Activated CD4-positive, alpha-beta memory T cell treated with anti-CD3 and anti-CD28 coated beads for 36 hours (primary cell): ENCODE measurements at regions not wholly inside any gene's neighbourhood (a gene's known extent, or its start where the extent isn't known, plus 50 kb on each side); places are given as distances from the start of the nearest gene placed in this dataset.

Source experiments
- CTCF ChIA-PET: fragments of 350-600 bp; sonication (Branson Sonifier 250); formaldehyde crosslinking; loops from one replicate; lab custom pipeline; 2021; ENCODE audit warnings: antibody characterized with exemption, inconsistent platforms; lab: Charles Lee
- POLR2A ChIA-PET: fragments of 350-600 bp; sonication (Branson Sonifier 250); formaldehyde crosslinking; loops from one replicate; lab custom pipeline; 2021; ENCODE audit warnings: antibody characterized with exemption; lab: Charles Lee
- DNase-seq: peaks from one replicate; pipeline ENCODE4 v3.0.0-alpha.2; 2020
- H3K27ac Mint-ChIP-seq: one replicate; pipeline ENCODE4 v1.8.0; 2021; ENCODE audit warnings: mixed read lengths
- H3K27me3 Mint-ChIP-seq: one replicate; pipeline ENCODE4 v1.8.0; 2021; ENCODE audit warnings: mixed read lengths
- H3K36me3 Mint-ChIP-seq: one replicate; pipeline ENCODE4 v1.8.0; 2021; ENCODE audit warnings: mixed read lengths
- H3K4me1 Mint-ChIP-seq: one replicate; pipeline ENCODE4 v1.8.0; 2021; ENCODE audit warnings: low read depth, mixed read lengths
- H3K4me3 Mint-ChIP-seq: one replicate; pipeline ENCODE4 v1.8.0; 2021; ENCODE audit warnings: mild to moderate bottlenecking, mixed read lengths
- H3K9me3 Mint-ChIP-seq: one replicate; pipeline ENCODE4 v1.8.0; 2021; ENCODE audit warnings: mixed read lengths
- intact Hi-C: fragments of 100-400 bp; cut with micrococcal nuclease; formaldehyde crosslinking; loops from one replicate; pipeline ENCODE4 v1.15.1; 2023

- ChIA-PET POLR2A (no interaction called here), CTCF (interaction anchor here (1.1 kb wide), 1 partner anchor 102 kb away, joined by 3 read pairs; the partner anchor contains the start of gene CLDN1)
- no peaks in the 10 kb centered on the region for H3K4me1 Mint-ChIP-seq
- no peak for DNase-seq
- intact Hi-C loops, result no loop called here
- peaks cover 2% of the 10 kb centered on the region for H3K27me3 Mint-ChIP-seq
- no peaks in the 10 kb centered on the region for H3K36me3 Mint-ChIP-seq
- H3K4me3 Mint-ChIP-seq, result no peak overlapping the region
- no peak overlapping the region for H3K27ac Mint-ChIP-seq
- peaks cover 4% of the 10 kb centered on the region for H3K9me3 Mint-ChIP-seq
These were observed 99.7 kb upstream of the P3H2 start for GRCh38 chr3:190220362-190220761.

GRCh38 chr3:190217081-190217480 lies 96.4 kb upstream of the P3H2 start:
- intact Hi-C loops, result no loop called here
- no peak for DNase-seq
- peaks cover 2% of the 10 kb centered on the region for H3K27me3 Mint-ChIP-seq
- no peaks in the 10 kb centered on the region for H3K36me3 Mint-ChIP-seq
- ChIA-PET CTCF (no interaction called here), POLR2A (no interaction called here)
- no peak overlapping the region for H3K4me3 Mint-ChIP-seq
- no peaks in the 10 kb centered on the region for H3K4me1 Mint-ChIP-seq
- H3K9me3 Mint-ChIP-seq, result peaks cover 9% of the 10 kb centered on the region
- no peak overlapping the region for H3K27ac Mint-ChIP-seq

GRCh38 chr3:190213727-190214126 lies 93.0 kb upstream of the P3H2 start:
- no peaks in the 10 kb centered on the region for H3K36me3 Mint-ChIP-seq
- H3K27me3 Mint-ChIP-seq, result no peaks in the 10 kb centered on the region
- no peak for DNase-seq
- no peak overlapping the region for H3K4me3 Mint-ChIP-seq
- POLR2A ChIA-PET, result no interaction called here
- no peak overlapping the region for H3K27ac Mint-ChIP-seq
- intact Hi-C loops, result no loop called here
- no peaks in the 10 kb centered on the region for H3K4me1 Mint-ChIP-seq
- peaks cover 6% of the 10 kb centered on the region for H3K9me3 Mint-ChIP-seq
- CTCF ChIA-PET, result no interaction called here

- Mint-ChIP-seq H3K4me1 (peaks cover 8% of the 10 kb centered on the region), H3K27me3 (peaks cover 8% of the 10 kb centered on the region), H3K4me3 (no peak overlapping the region), H3K36me3 (no peaks in the 10 kb centered on the region), H3K9me3 (peaks cover 6% of the 10 kb centered on the region), H3K27ac (no peak overlapping the region)
- POLR2A ChIA-PET, result no interaction called here
- CTCF ChIA-PET, result no interaction called here
- intact Hi-C loops, result no loop called here
- no peak for DNase-seq
These were observed 89.9 kb upstream of the P3H2 start for GRCh38 chr3:190210608-190211007.

- CTCF ChIA-PET, result no interaction called here
These were observed 88.8 kb upstream of the P3H2 start for GRCh38 chr3:190209533-190209932.

GRCh38 chr3:190208196-190208595 lies 87.5 kb upstream of the P3H2 start:
- no peak overlapping the region for H3K27ac Mint-ChIP-seq
- H3K4me1 Mint-ChIP-seq, result peaks cover 9% of the 10 kb centered on the region
- H3K36me3 Mint-ChIP-seq, result no peaks in the 10 kb centered on the region
- no peak for DNase-seq
- CTCF ChIA-PET, result no interaction called here
- H3K9me3 Mint-ChIP-seq, result peaks cover 2% of the 10 kb centered on the region
- no peak overlapping the region for H3K4me3 Mint-ChIP-seq
- POLR2A ChIA-PET, result no interaction called here
- H3K27me3 Mint-ChIP-seq, result peaks cover 19% of the 10 kb centered on the region
- intact Hi-C loops, result loop anchor here (5.0 kb wide), 1 partner anchor 409 kb away; no protein-coding TSS in a partner anchor

More at GRCh38 chr3:190209533-190209932, 88.8 kb upstream of the P3H2 start:
- peaks cover 9% of the 10 kb centered on the region for H3K4me1 Mint-ChIP-seq
- H3K27ac Mint-ChIP-seq, result no peak overlapping the region
- peaks cover 12% of the 10 kb centered on the region for H3K27me3 Mint-ChIP-seq
- H3K4me3 Mint-ChIP-seq, result no peak overlapping the region
- H3K36me3 Mint-ChIP-seq, result no peaks in the 10 kb centered on the region
- POLR2A ChIA-PET, result no interaction called here
- intact Hi-C loops, result loop anchor here (5.0 kb wide), 1 partner anchor 408 kb away; no protein-coding TSS in a partner anchor
- DNase-seq, result no peak
- H3K9me3 Mint-ChIP-seq, result peaks cover 6% of the 10 kb centered on the region

GRCh38 chr3:190205739-190206138 lies 85.0 kb upstream of the P3H2 start:
- H3K4me1 Mint-ChIP-seq, result peaks cover 13% of the 10 kb centered on the region
- ChIA-PET CTCF (no interaction called here), POLR2A (no interaction called here)
- H3K4me3 Mint-ChIP-seq, result no peak overlapping the region
- H3K9me3 Mint-ChIP-seq, result no peaks in the 10 kb centered on the region
- no peak overlapping the region for H3K27ac Mint-ChIP-seq
- DNase-seq, result no peak
- H3K27me3 Mint-ChIP-seq, result peaks cover 23% of the 10 kb centered on the region
- H3K36me3 Mint-ChIP-seq, result no peaks in the 10 kb centered on the region
- intact Hi-C loops, result loop anchor here (1.0 to 5.0 kb wide), 2 partner anchors 114 to 412 kb away; no protein-coding TSS in a partner anchor

- no peak overlapping the region for H3K4me3 Mint-ChIP-seq
- POLR2A ChIA-PET, result no interaction called here
- H3K27ac Mint-ChIP-seq, result no peak overlapping the region
- H3K36me3 Mint-ChIP-seq, result no peaks in the 10 kb centered on the region
- CTCF ChIA-PET, result interaction anchor here (0.8 kb wide), 1 partner anchor 237 kb away, joined by 3 read pairs; no protein-coding TSS in a partner anchor
- no peaks in the 10 kb centered on the region for H3K9me3 Mint-ChIP-seq
- intact Hi-C loops, result no loop called here
- no peak for DNase-seq
- H3K27me3 Mint-ChIP-seq, result peaks cover 23% of the 10 kb centered on the region
- peaks cover 13% of the 10 kb centered on the region for H3K4me1 Mint-ChIP-seq
These were observed 83.5 kb upstream of the P3H2 start for GRCh38 chr3:190204200-190204599.

- H3K27ac Mint-ChIP-seq, result no peak overlapping the region
- intact Hi-C loops, result no loop called here
- peaks cover 6% of the 10 kb centered on the region for H3K27me3 Mint-ChIP-seq
- ChIA-PET POLR2A (no interaction called here), CTCF (interaction anchor here (1.0 kb wide), 1 partner anchor 230 kb away, joined by 3 read pairs; no protein-coding TSS in a partner anchor)
- H3K9me3 Mint-ChIP-seq, result no peaks in the 10 kb centered on the region
- no peak for DNase-seq
- H3K4me1 Mint-ChIP-seq, result peaks cover 4% of the 10 kb centered on the region
- no peak overlapping the region for H3K4me3 Mint-ChIP-seq
- H3K36me3 Mint-ChIP-seq, result no peaks in the 10 kb centered on the region
These were observed 76.7 kb upstream of the P3H2 start for GRCh38 chr3:190197346-190197763.

- ChIA-PET CTCF (no interaction called here), POLR2A (no interaction called here)
- no peak overlapping the region for H3K27ac Mint-ChIP-seq
- no peaks in the 10 kb centered on the region for H3K4me1 Mint-ChIP-seq
- H3K9me3 Mint-ChIP-seq, result no peaks in the 10 kb centered on the region
- peaks cover 4% of the 10 kb centered on the region for H3K27me3 Mint-ChIP-seq
- no peak for DNase-seq
- H3K4me3 Mint-ChIP-seq, result no peak overlapping the region
- H3K36me3 Mint-ChIP-seq, result no peaks in the 10 kb centered on the region
- intact Hi-C loops, result no loop called here
These were observed 73.8 kb upstream of the P3H2 start for GRCh38 chr3:190194506-190194905.

GRCh38 chr3:190193210-190193609 lies 72.5 kb upstream of the P3H2 start:
- no peak overlapping the region for H3K4me3 Mint-ChIP-seq
- no peaks in the 10 kb centered on the region for H3K9me3 Mint-ChIP-seq
- peaks cover 4% of the 10 kb centered on the region for H3K27me3 Mint-ChIP-seq
- H3K27ac Mint-ChIP-seq, result no peak overlapping the region
- ChIA-PET POLR2A (no interaction called here), CTCF (interaction anchor here (1.0 kb wide), 1 partner anchor 233 kb away, joined by 3 read pairs; no protein-coding TSS in a partner anchor)
- no peaks in the 10 kb centered on the region for H3K36me3 Mint-ChIP-seq
- no peak for DNase-seq
- intact Hi-C loops, result no loop called here
- no peaks in the 10 kb centered on the region for H3K4me1 Mint-ChIP-seq

- Mint-ChIP-seq H3K27ac (no peak overlapping the region), H3K27me3 (peaks cover 4% of the 10 kb centered on the region), H3K9me3 (no peaks in the 10 kb centered on the region), H3K4me1 (no peaks in the 10 kb centered on the region), H3K4me3 (no peak overlapping the region), H3K36me3 (no peaks in the 10 kb centered on the region)
- CTCF ChIA-PET, result interaction anchor here (1.0 kb wide), 1 partner anchor 232 kb away, joined by 3 read pairs; no protein-coding TSS in a partner anchor
- no peak for DNase-seq
- intact Hi-C loops, result no loop called here
- POLR2A ChIA-PET, result no interaction called here
These were observed 72.0 kb upstream of the P3H2 start for GRCh38 chr3:190192739-190193138.

GRCh38 chr3:190192087-190192486 lies 71.4 kb upstream of the P3H2 start:
- intact Hi-C loops, result no loop called here
- Mint-ChIP-seq H3K27me3 (peaks cover 2% of the 10 kb centered on the region), H3K4me3 (no peak overlapping the region), H3K4me1 (no peaks in the 10 kb centered on the region), H3K27ac (no peak overlapping the region), H3K9me3 (no peaks in the 10 kb centered on the region), H3K36me3 (no peaks in the 10 kb centered on the region)
- DNase-seq, result no peak
- ChIA-PET CTCF (interaction anchor here (0.5 kb wide), 1 partner anchor 190 kb away, joined by 3 read pairs; no protein-coding TSS in a partner anchor), POLR2A (no interaction called here)
